ENCODE measurements at regions not wholly inside any gene's neighbourhood (a gene's known extent, or its start where the extent isn't known, plus 50 kb on each side); places are given as distances from the start of the nearest gene placed in this dataset.

GRCh38 chr2:41759880-41760279 lies 287.9 kb upstream of the PKDCC start:
- TF ChIP-seq, protein P1, sequence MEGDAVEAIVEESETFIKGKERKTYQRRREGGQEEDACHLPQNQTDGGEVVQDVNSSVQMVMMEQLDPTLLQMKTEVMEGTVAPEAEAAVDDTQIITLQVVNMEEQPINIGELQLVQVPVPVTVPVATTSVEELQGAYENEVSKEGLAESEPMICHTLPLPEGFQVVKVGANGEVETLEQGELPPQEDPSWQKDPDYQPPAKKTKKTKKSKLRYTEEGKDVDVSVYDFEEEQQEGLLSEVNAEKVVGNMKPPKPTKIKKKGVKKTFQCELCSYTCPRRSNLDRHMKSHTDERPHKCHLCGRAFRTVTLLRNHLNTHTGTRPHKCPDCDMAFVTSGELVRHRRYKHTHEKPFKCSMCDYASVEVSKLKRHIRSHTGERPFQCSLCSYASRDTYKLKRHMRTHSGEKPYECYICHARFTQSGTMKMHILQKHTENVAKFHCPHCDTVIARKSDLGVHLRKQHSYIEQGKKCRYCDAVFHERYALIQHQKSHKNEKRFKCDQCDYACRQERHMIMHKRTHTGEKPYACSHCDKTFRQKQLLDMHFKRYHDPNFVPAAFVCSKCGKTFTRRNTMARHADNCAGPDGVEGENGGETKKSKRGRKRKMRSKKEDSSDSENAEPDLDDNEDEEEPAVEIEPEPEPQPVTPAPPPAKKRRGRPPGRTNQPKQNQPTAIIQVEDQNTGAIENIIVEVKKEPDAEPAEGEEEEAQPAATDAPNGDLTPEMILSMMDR (IDR thresholded peaks at IDR 0.05 in 8 of 11, conservative IDR thresholded peaks at IDR 0.05 in 3 of 11): no peak
- TF ChIP-seq POLR2A (IDR thresholded peaks at IDR 0.05): no peak
